GM19455 (cell line): ENCODE measurements at regions not wholly inside any gene's neighbourhood (a gene's known extent, or its start where the extent isn't known, plus 50 kb on each side); places are given as distances from the start of the nearest gene placed in this dataset.
A peak's percentile ranks its signal among the peaks of the same experiment; 100 is the strongest.
"Not testable (repeated sequence)": the region's sequence is repeated elsewhere in the genome, so short reads cannot be mapped to it uniquely, and the experiment has no call there.

Experiments used
- ATAC-seq: cut with Tn5 transposase; IDR thresholded peaks from one replicate; pipeline ENCODE4 v1.9.1; 2021; ENCODE audit not compliant: unreplicated experiment

DNA sequence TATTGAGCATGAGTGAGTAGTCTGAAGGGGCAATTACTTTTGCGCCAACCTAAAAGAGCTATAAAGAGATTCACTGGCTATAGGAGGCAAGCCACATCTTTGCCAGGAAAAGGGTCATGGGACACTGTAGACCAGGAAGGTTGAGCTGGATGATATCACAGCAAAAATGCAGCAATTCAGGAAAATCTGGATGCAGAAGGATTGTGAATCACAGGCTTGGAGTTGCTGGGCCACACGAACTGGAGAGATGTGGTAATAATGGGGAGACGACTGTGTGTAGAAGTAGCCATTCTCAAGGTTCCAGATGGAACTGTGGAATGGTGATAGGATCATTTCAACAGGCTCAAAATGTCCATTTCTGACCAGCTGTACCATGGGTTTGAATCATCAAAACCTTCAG, 151.4 kb upstream of the DAAM1 start:
- no peak for ATAC-seq

DNA sequence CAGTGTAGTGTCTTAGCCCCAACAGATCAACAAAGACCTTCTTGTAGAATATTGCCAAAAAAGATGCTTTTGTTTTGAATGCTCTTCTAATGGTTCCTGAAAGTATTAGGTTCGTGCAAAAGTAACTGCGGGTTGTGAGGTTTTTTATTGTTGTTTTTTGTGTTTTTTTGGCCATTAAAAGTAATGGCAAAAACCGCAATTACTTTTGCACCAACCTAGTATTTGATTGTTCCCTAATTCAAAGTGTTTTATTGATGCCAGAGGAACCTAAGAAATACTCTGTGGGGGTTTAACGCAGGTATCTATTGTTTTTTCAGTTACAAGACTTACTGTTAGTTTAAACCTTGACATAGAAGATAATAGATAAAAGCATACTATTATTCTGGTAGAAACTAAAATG, 150.8 kb upstream of the DAAM1 start:
- ATAC-seq: no peak

DNA sequence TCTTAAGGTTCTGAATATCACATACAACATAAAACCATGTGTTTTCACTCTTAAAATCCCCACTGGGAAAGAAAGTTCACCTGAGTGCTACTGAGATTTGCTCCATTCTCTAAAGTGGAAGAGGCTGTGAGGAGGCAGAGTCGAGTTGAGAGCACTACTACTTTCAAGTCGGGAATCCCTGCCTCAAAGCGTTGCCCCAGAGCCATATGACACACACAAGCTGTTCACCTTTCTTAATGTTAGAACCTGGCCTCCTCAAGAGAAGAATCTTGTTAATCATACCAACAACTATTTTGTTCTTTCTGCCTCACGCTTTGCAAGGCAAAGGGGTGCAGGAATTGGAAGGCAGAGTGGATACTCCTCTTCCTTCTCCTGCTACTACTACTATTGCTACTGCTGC, 149.7 kb upstream of the DAAM1 start:
- ATAC-seq: no peak

GRCh38 chr14:59041308-59041707, 147.2 kb upstream of the DAAM1 start:
- ATAC-seq: no peak

DNA sequence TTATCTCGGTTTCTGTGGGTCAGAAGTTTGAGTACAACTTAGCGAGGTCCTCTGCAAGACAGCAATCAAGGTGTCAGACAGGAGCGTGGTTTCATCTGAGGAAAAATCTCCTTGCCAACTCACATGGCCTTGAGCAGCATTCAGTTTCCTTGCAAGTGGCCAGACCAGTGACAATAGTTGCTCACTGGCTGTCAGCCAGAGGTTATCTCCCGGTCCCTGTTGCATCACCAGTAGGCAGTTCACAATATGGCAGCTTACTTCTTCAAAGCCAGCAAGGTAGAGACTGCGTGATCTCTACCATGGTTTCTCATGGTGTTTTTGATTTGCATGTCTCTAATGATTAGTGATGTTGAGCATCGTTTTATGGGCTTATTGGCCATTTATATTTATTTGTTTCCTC, 143.8 kb upstream of the DAAM1 start:
- ATAC-seq: no peak

GRCh38 chr14:59046746-59047145, 141.7 kb upstream of the DAAM1 start:
- ATAC-seq: no peak

GRCh38 chr14:59055006-59055405, 133.5 kb upstream of the DAAM1 start:
- no peak for ATAC-seq

GRCh38 chr14:59055439-59056045, 132.9 kb upstream of the DAAM1 start:
- peak; percentile 81 for ATAC-seq

DNA sequence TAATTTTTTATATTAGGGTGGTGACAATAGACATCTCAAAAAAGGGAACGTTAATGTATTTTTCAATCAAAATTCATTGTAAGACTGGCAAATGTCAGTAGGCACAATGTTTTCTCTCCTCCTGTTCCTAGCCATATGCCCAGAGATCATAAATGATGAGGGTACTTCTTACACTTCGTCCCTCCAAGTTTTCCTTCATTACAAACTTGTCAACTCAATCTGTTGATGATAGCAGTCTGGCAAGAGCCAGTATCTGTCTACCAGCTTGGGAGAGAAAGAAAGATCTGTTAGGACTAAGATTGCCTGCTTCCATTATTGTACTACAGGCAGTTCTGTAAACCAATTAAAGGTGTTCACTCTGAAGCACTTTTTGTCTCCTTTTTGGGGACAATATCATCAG, 130.9 kb upstream of the DAAM1 start:
- ATAC-seq: no peak

DNA sequence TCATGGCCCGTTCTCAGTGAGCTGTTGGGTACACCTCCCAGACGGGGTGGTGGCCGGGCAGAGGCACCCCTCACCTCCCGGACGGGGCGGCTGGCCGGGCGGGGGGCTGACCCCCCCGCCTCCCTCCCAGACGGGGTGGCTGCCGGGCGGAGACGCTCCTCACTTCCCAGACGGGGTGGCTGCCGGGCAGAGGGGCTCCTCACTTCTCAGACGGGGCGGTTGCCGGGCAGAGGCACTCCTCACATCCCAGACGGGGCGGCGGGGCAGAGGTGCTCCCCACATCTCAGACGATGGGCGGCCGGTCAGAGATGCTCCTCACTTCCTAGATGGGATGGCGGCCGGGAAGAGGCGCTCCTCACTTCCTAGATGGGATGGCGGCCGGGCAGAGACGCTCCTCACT, 129.7 kb upstream of the DAAM1 start:
- not testable (repeated sequence) for ATAC-seq

DNA sequence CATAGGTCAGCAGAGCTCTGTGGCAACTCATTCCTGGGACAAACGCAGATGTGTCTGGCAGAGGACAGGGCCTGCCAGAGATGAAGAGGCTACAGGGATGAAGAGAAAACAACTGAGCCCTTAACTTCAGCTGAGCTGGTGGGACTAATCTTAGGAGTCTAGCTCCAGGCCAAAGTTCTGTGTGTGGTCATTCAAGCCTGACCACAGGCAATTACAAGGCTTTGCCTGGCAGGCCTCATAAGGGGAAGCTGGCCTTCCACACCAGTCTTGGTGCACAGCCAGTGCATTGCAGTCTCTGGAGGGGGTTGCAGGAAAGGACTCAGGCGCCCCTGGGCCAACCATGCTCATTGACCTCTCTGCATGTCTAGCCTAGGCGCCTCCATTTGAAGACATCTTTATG, 127.6 kb upstream of the DAAM1 start:
- ATAC-seq: no peak

GRCh38 chr14:59061292-59061691, 127.2 kb upstream of the DAAM1 start:
- no peak for ATAC-seq

DNA sequence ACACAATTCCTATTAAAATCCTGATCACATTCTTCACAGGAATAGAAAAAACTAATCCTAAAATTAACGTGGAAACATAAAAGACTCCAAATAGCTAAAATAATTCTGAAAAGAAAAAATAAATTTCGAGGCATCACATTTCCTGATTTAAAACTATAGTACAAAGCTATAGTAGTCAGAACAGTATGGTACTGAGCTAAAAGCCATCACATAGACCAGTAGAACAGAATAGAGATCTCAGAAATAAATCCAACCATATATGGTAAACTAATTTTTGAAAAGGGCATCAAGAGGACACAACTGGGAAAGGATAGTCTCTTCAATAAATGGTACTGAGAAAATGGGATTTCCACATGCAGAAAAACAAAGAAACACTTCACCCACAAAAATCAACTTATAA, 125.2 kb upstream of the DAAM1 start:
- ATAC-seq: no peak

DNA sequence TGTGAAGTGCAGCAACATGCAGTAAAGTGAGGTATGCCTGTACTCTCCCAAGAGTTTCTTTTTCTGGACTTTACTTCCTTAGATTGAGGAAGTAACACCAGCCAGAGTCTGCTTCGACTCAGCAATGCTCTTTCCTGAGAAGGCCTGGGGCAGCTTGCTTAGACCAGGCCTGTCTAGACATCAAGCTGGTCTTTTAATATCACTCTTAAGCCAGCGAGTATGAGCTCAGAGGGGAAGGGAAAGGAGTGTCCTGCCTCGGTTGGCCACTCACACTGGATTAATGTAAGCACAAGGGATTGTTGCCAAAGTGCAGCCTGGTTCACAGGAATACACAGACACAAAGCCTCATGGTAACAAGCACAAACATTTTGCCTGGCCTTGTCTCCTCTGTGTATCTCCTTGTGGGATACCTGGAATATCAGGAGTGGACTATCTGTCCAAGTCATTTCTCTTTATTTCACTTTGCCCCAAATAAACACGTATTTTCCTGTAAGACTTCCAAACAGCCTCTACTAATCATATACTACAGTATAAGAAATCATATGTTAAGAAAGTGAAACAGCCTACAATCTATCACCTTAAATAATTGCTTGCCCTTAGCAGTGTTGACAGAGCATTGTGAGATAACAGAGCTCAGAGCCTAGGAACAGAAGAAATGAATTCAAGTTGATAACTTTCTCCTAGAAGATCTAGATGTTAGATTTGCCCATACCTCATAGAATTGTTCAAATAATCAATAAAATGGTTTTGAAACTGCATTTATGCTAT, 121.2 kb upstream of the DAAM1 start:
- ATAC-seq: no peak

DNA sequence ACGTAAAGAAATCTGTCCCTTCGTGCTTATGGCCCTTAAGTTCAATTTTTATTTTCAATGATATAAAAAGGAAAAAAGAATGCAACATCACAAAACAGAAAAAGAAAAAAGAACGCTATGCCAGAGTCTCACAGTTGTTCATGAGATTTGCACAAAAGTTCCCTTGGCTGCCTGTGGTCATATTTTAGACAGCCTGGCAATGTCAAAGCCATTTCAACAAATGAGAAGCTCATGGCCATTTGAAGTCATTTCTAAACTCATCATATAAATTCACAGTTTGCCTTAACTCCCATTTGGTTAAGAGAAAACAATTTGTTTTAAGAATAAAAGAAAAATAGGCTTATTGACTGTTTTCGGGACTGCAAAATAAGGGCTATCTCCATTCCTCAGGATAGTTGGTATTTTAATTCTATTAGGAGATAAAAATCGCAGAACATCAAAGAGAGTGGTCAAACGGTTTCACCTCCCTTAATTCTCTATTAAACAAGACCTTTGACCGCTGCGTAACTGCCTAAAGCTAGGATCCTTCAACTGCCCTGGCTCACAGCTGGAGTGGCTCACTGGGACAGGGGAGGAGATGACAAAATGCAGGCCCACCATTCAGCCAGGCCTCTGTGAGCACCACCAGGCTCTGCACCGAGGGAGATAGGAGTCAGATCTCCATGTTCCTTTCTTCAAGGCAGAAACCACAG, 119.2 kb upstream of the DAAM1 start:
- no peak for ATAC-seq

DNA sequence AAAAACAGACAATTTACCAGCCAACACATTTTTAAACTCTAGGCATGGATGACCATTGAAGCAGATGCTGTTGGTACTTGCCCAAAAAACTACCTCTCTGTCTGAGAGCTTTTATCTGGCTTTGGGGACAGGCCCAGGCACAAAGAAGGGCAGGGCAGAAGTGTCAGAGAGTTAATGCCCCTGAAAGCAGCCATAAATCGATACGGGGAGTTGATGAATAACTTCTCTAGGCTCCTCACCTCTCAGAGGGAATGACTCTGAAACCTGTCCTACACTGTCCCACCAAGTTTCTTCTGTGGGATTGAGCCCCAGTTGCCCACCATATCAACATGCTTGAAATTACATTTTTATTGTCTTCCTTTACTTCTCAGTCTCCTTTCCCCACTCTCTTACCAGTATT, 113.0 kb upstream of the DAAM1 start:
- no peak for ATAC-seq

DNA sequence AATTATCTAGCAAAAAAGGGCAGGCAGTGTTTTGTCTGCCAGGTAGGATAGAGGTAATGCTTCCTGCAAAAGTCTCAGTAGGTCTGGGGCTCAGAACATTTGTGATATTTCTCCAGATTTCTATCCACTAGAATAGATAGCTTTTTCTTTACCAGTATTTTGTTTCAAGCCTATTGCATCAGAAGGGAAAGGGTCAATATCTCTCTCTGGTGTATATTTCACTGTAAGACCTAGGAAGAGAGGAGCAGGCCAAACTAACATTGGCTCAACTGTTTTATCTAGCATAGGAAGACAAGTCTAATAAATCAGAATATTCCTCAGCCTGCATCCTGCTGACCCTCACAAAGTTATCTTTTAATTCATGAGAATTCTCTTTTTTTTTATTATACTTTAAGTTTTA, 106.7 kb upstream of the DAAM1 start:
- no peak for ATAC-seq

DNA sequence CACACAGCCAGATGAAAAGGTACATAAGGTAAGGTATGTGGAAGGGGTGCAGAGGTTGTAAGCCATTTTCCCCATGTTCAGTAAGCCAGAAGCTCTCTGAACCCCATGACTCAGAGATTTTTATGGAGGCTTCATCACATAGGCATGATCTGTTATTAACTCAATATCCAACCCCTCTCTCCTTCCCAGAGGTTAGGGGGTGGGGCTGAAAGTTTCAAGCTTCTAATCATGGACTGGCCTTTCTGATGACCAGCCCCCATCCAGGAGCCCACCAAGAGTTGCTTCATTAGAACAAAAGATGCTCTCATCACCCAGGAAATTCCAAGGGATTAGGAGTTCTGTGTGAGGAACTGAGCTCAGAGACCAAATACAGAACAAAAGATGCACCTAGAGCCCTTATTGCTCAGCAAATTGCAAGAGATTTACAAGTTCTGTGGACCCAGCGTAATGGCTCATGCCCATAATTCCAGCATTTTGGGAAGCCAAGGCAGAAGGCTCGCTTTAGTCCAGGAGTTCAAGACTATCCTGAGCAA, 103.2 kb upstream of the DAAM1 start:
- no peak for ATAC-seq

DNA sequence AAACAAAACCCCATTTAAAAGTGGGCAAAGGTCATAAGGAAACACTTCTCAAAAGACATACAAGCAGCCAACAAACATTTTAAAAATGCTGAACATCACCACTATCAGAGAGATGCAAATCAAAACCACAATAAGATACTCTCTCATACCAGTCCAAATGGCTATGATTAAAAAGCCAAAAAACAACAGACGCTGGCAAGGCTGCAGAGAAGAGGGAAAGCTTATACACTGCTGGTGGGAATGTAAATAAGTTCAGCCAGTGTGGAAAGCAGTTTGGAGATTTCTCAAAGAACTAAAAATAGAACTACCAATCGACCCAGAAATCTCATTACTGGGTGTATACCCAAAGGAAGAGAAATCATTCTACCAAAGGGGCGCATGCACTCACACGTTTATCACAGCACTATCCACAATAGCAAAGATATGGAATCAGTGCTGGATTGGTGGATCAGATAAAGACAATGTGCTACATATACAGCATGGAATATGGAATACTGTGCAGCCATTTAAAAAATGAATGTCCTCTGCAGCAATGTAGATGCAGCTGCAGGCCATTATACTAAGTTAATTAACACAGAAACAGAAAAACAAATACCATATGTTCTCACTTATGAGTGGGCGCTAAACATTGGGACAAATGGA, 102.1 kb upstream of the DAAM1 start:
- ATAC-seq: no peak

- ATAC-seq: no peak
Observed at GRCh38 chr14:59087240-59087639, 101.2 kb upstream of the DAAM1 start.

- no peak for ATAC-seq
Observed at GRCh38 chr14:59087711-59088110, 100.8 kb upstream of the DAAM1 start.

- no peak for ATAC-seq
Observed at GRCh38 chr14:59090572-59090971, 97.9 kb upstream of the DAAM1 start.
